DND-41 (cell line): ENCODE measurements at regions not wholly inside any gene's neighbourhood (a gene's known extent, or its start where the extent isn't known, plus 50 kb on each side); places are given as distances from the start of the nearest gene placed in this dataset.

ENCODE experiments used
- EZH2 ChIP-seq: IDR thresholded peaks from 3 replicates; pipeline ENCODE4 v1.6.1; 2012; ENCODE audit warnings: borderline replicate concordance, low read depth, mild to moderate bottlenecking, moderate library complexity, low read length, inconsistent platforms; ENCODE audit not compliant: severe bottlenecking
- TF ChIP-seq, protein P1 (sequence below): IDR thresholded peaks from 2 replicates; pipeline ENCODE4 v1.5.1; 2012; ENCODE audit warnings: borderline replicate concordance, low read length, moderate library complexity, mild to moderate bottlenecking; ENCODE audit not compliant: poor library complexity, severe bottlenecking; ENCODE audit errors: extremely low read depth

DNA sequence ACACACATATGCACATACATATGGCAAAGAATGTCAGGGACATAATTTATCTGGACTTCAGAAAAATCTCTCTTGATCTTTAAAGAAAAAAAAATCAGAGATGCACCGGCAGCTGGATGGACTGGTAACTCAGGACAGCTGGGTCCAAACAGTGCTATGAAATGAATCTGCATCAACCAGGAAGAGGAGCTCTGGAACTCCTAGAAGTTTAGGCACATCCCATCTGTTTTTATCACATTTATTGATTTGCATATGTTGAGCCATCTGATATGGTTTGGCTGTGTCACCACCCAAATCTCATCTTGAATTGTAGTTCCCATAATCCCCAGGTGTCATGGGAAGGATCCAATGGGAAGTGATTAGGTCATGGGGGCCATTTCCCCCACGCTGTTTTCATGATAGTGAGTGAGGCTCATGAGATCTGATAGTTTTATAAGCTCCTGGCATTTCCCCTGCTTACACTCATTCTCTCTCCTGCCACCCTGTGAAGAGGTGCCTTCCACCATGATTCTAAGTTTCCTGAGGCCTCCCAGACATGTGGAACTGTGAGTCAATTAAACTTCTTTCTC lies 87.7 kb upstream of the AKIP1 start:
- TF ChIP-seq, protein P1, sequence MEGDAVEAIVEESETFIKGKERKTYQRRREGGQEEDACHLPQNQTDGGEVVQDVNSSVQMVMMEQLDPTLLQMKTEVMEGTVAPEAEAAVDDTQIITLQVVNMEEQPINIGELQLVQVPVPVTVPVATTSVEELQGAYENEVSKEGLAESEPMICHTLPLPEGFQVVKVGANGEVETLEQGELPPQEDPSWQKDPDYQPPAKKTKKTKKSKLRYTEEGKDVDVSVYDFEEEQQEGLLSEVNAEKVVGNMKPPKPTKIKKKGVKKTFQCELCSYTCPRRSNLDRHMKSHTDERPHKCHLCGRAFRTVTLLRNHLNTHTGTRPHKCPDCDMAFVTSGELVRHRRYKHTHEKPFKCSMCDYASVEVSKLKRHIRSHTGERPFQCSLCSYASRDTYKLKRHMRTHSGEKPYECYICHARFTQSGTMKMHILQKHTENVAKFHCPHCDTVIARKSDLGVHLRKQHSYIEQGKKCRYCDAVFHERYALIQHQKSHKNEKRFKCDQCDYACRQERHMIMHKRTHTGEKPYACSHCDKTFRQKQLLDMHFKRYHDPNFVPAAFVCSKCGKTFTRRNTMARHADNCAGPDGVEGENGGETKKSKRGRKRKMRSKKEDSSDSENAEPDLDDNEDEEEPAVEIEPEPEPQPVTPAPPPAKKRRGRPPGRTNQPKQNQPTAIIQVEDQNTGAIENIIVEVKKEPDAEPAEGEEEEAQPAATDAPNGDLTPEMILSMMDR = no peak
- TF ChIP-seq EZH2 = no peak
